OCI-LY7 (cell line): ENCODE measurements at regions not wholly inside any gene's neighbourhood (a gene's known extent, or its start where the extent isn't known, plus 50 kb on each side); places are given as distances from the start of the nearest gene placed in this dataset.

Source experiments
- BruUV-seq: library from RNA; stranded (reverse); fragments of 400-500 nt; replicated peaks from 2 replicates; lab custom pipeline; 2021; lab: Mats Ljungman, UMichigan
- CTCF ChIA-PET: fragments of 300-600 bp; sonication (Branson Sonifier 250); formaldehyde crosslinking; loops from one replicate; lab custom pipeline; 2022; ENCODE audit warnings: antibody characterized with exemption; ENCODE audit not compliant: unreplicated experiment; lab: Charles Lee
- POLR2A ChIA-PET: fragments of 300-600 bp; sonication (Branson Sonifier 250); formaldehyde crosslinking; loops from one replicate; lab custom pipeline; 2022; ENCODE audit warnings: antibody characterized with exemption; lab: Charles Lee
- DNase-seq: peaks from one replicate; pipeline ENCODE4 v3.0.0-alpha.2; 2015; ENCODE audit warnings: low spot score
- H2AFZ ChIP-seq: fragments of 200-600 bp; sonication (generic), shearing (Covaris generic); 2 replicates; pipeline ENCODE4 v1.6.1; 2014; ENCODE audit warnings: mild to moderate bottlenecking, antibody characterized with exemption, low read length, moderate library complexity
- H3K27ac ChIP-seq: fragments of 200-600 bp; sonication (generic); 2 replicates; pipeline ENCODE4 v1.5.1; 2014; ENCODE audit warnings: mixed run types, low read depth, mild to moderate bottlenecking, moderate library complexity, low read length, inconsistent platforms; ENCODE audit not compliant: poor library complexity, severe bottlenecking
- H3K36me3 ChIP-seq: fragments of 200-600 bp; sonication (generic); 2 replicates; pipeline ENCODE4 v1.6.1; 2014; ENCODE audit warnings: mild to moderate bottlenecking, antibody characterized with exemption, low read length, moderate library complexity, mixed read lengths; ENCODE audit not compliant: insufficient read depth
- H3K4me1 ChIP-seq: fragments of 200-600 bp; sonication (generic); 2 replicates; pipeline ENCODE4 v1.5.1; 2014; ENCODE audit warnings: mild to moderate bottlenecking, low read length; ENCODE audit not compliant: insufficient read depth, poor library complexity, severe bottlenecking
- H3K4me2 ChIP-seq: fragments of 200-600 bp; sonication (generic); 2 replicates; pipeline ENCODE4 v1.6.1; 2014; ENCODE audit warnings: mild to moderate bottlenecking, low read length
- H3K4me3 ChIP-seq: fragments of 200-600 bp; sonication (generic); 2 replicates; pipeline ENCODE4 v1.5.1; 2014; ENCODE audit warnings: mild to moderate bottlenecking, low read depth, low read length; ENCODE audit not compliant: poor library complexity, severe bottlenecking
- H3K79me2 ChIP-seq: fragments of 200-600 bp; sonication (generic); 2 replicates; pipeline ENCODE4 v1.6.1; 2016; ENCODE audit warnings: low read depth, mild to moderate bottlenecking, low read length, moderate library complexity, mixed read lengths; ENCODE audit not compliant: insufficient read depth
- H3K9me2 ChIP-seq: fragments of 200-600 bp; sonication (generic); 2 replicates; pipeline ENCODE4 v1.6.1; 2016; ENCODE audit warnings: mild to moderate bottlenecking, low read length, mixed read lengths; ENCODE audit not compliant: insufficient read depth
- H3K9me3 ChIP-seq: fragments of 200-600 bp; sonication (generic); 2 replicates; pipeline ENCODE4 v1.6.1; 2014; ENCODE audit warnings: mild to moderate bottlenecking, mixed run types, low read length, mixed read lengths
- H4K20me1 ChIP-seq: fragments of 200-600 bp; sonication (generic); 2 replicates; pipeline ENCODE4 v1.6.1; 2014; ENCODE audit warnings: mild to moderate bottlenecking, antibody characterized with exemption, low read length, moderate library complexity, mixed read lengths; ENCODE audit not compliant: insufficient read depth
- EZH2phosphoT487 ChIP-seq: fragments of 200-600 bp; sonication (generic); IDR thresholded peaks from 2 replicates; pipeline ENCODE4 v1.6.1; 2018; ENCODE audit warnings: low read depth, borderline replicate concordance, mild to moderate bottlenecking, mixed run types, antibody characterized with exemption, low read length, moderate library complexity, mixed read lengths
- intact Hi-C: fragments of 100-400 bp; cut with micrococcal nuclease; formaldehyde crosslinking; loops from one replicate; pipeline ENCODE4 v1.10.0; 2022; ENCODE audit not compliant: unreplicated experiment
- TF ChIP-seq, protein P1 (sequence below): fragments of 200-600 bp; sonication (generic); conservative IDR thresholded peaks from 2 replicates; pipeline ENCODE4 v1.5.1; 2014; ENCODE audit warnings: mild to moderate bottlenecking, antibody characterized with exemption, low read length, moderate library complexity, mixed read lengths

- H4K20me1 ChIP-seq: no peaks in the 10 kb centered on the region
- no peak overlapping the region for H3K4me3 ChIP-seq
Observed at GRCh38 chr16:62503073-62503472, 466.8 kb upstream of the CDH8 start.

GRCh38 chr16:62478903-62479458 lies 442.7 kb upstream of the CDH8 start:
- Histone ChIP-seq H4K20me1 (no peaks in the 10 kb centered on the region), H2AFZ (no peak overlapping the region), H3K36me3 (no peaks in the 10 kb centered on the region), H3K79me2 (no peaks in the 10 kb centered on the region), H3K4me1 (no peaks in the 10 kb centered on the region), H3K9me2 (no peaks in the 10 kb centered on the region), H3K4me3 (no peak overlapping the region), H3K4me2 (no peak overlapping the region), H3K9me3 (no peaks in the 10 kb centered on the region), H3K27ac (no peak overlapping the region)
- CTCF ChIA-PET: no interaction called here
- BruUV-seq: no TSS peak
- TF ChIP-seq EZH2phosphoT487: no peak
- TF ChIP-seq, protein P1, sequence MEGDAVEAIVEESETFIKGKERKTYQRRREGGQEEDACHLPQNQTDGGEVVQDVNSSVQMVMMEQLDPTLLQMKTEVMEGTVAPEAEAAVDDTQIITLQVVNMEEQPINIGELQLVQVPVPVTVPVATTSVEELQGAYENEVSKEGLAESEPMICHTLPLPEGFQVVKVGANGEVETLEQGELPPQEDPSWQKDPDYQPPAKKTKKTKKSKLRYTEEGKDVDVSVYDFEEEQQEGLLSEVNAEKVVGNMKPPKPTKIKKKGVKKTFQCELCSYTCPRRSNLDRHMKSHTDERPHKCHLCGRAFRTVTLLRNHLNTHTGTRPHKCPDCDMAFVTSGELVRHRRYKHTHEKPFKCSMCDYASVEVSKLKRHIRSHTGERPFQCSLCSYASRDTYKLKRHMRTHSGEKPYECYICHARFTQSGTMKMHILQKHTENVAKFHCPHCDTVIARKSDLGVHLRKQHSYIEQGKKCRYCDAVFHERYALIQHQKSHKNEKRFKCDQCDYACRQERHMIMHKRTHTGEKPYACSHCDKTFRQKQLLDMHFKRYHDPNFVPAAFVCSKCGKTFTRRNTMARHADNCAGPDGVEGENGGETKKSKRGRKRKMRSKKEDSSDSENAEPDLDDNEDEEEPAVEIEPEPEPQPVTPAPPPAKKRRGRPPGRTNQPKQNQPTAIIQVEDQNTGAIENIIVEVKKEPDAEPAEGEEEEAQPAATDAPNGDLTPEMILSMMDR: no peak
- POLR2A ChIA-PET: interaction anchor here (0.6 kb wide), 1 partner anchor 148 kb away, joined by 6 read pairs; no protein-coding TSS in a partner anchor
- intact Hi-C loops: no loop called here
- DNase-seq: no peak

More at GRCh38 chr16:62503073-62503472, 466.8 kb upstream of the CDH8 start:
- no peak overlapping the region for H3K27ac ChIP-seq
- BruUV-seq: no TSS peak
- H3K4me2 ChIP-seq: no peak overlapping the region
- TF ChIP-seq, protein P1: no peak
- TF ChIP-seq EZH2phosphoT487: no peak
- H3K9me3 ChIP-seq: no peaks in the 10 kb centered on the region
- H3K79me2 ChIP-seq: no peaks in the 10 kb centered on the region
- intact Hi-C loops: no loop called here
- CTCF ChIA-PET: no interaction called here
- no peaks in the 10 kb centered on the region for H3K4me1 ChIP-seq
- POLR2A ChIA-PET: no interaction called here
- H2AFZ ChIP-seq: no peak overlapping the region
- H3K36me3 ChIP-seq: no peaks in the 10 kb centered on the region
- DNase-seq: no peak
- H3K9me2 ChIP-seq: no peaks in the 10 kb centered on the region

DNA sequence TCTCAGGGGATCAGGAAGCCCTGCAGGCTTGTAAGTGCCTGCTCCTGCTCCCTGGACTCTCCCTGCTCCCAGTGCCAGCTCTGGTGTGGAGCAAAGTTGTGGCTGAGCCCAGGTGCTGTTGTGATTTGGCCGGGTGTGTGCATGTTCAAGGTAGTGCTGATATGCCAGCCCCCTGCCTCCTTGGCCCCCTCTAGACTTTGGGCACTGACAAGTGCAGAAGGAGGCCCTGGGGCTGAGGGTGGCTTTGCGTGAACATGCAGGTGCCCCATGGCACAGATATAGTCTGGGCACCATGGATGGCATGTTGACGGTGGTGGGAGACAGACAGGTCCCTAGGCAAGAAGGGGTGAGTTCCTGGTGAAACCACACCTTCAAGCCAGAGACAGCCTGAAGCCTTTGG lies 441.6 kb upstream of the CDH8 start:
- Histone ChIP-seq H3K9me2 (no peaks in the 10 kb centered on the region), H3K27ac (no peak overlapping the region), H2AFZ (no peak overlapping the region), H3K9me3 (no peaks in the 10 kb centered on the region), H3K79me2 (no peaks in the 10 kb centered on the region), H3K36me3 (no peaks in the 10 kb centered on the region), H3K4me3 (no peak overlapping the region), H3K4me2 (no peak overlapping the region), H3K4me1 (no peaks in the 10 kb centered on the region), H4K20me1 (no peaks in the 10 kb centered on the region)
- no peak for TF ChIP-seq EZH2phosphoT487
- TF ChIP-seq, protein P1: no peak
- intact Hi-C loops: no loop called here
- CTCF ChIA-PET: no interaction called here
- BruUV-seq: no TSS peak
- DNase-seq: no peak
- POLR2A ChIA-PET: no interaction called here
